ENCODE measurements at regions not wholly inside any gene's neighbourhood (a gene's known extent, or its start where the extent isn't known, plus 50 kb on each side); places are given as distances from the start of the nearest gene placed in this dataset.

DNA sequence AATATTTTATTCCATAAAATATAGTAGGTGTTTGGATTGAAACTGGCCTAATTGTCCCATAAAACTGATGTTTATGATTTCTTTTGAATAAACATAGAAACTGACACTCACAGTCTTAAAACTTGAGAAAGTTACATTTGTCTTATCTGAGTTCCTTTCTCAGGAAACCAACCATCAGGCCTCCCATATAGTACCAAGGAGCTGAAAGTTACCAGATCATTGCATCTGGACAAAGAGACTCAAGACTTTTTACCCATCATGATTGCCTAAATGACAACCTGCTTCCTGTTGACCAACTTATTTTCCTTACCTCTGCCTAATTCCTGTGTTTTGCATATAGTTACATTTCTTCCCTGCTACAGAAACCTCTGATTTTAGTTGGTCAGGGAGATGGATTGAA lies 137.0 kb upstream of the XPO1 start:
- TF ChIP-seq, protein P1, sequence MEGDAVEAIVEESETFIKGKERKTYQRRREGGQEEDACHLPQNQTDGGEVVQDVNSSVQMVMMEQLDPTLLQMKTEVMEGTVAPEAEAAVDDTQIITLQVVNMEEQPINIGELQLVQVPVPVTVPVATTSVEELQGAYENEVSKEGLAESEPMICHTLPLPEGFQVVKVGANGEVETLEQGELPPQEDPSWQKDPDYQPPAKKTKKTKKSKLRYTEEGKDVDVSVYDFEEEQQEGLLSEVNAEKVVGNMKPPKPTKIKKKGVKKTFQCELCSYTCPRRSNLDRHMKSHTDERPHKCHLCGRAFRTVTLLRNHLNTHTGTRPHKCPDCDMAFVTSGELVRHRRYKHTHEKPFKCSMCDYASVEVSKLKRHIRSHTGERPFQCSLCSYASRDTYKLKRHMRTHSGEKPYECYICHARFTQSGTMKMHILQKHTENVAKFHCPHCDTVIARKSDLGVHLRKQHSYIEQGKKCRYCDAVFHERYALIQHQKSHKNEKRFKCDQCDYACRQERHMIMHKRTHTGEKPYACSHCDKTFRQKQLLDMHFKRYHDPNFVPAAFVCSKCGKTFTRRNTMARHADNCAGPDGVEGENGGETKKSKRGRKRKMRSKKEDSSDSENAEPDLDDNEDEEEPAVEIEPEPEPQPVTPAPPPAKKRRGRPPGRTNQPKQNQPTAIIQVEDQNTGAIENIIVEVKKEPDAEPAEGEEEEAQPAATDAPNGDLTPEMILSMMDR (IDR thresholded peaks at IDR 0.05): no peak
- no peak for TF ChIP-seq POLR2A (IDR thresholded peaks at IDR 0.05)
